KMS-11 (cell line): ENCODE measurements at regions not wholly inside any gene's neighbourhood (a gene's known extent, or its start where the extent isn't known, plus 50 kb on each side); places are given as distances from the start of the nearest gene placed in this dataset.

Experiments
- H2AFZ ChIP-seq: fragments of 200-600 bp; sonication (generic); 2 replicates; pipeline ENCODE4 v1.6.1; 2016; ENCODE audit warnings: antibody characterized with exemption, mixed run types, low read depth
- H3K27ac ChIP-seq: fragments of 200-600 bp; sonication (generic); 2 replicates; pipeline ENCODE4 v1.6.1; 2016; ENCODE audit warnings: mild to moderate bottlenecking, mixed run types
- H3K27me3 ChIP-seq: fragments of 200-600 bp; sonication (generic); 2 replicates; pipeline ENCODE4 v1.6.1; 2017; ENCODE audit warnings: mild to moderate bottlenecking, low read depth, mixed run types, moderate library complexity; ENCODE audit not compliant: insufficient read depth
- H3K36me3 ChIP-seq: fragments of 200-600 bp; sonication (generic); 2 replicates; pipeline ENCODE4 v1.6.1; 2017; ENCODE audit warnings: mild to moderate bottlenecking, mixed run types; ENCODE audit not compliant: insufficient read depth
- H3K4me1 ChIP-seq: fragments of 200-600 bp; sonication (generic); 2 replicates; pipeline ENCODE4 v1.6.1; 2016; ENCODE audit warnings: mild to moderate bottlenecking, low read depth, mixed run types; ENCODE audit not compliant: poor library complexity, severe bottlenecking
- H3K4me2 ChIP-seq: fragments of 200-600 bp; sonication (generic); 2 replicates; pipeline ENCODE4 v1.7.0; 2016; ENCODE audit warnings: mild to moderate bottlenecking, mixed run types
- H3K4me3 ChIP-seq: fragments of 200-600 bp; sonication (generic); IDR thresholded peaks from 2 replicates; pipeline ENCODE4 v1.6.1; 2017; ENCODE audit warnings: low read depth, low read length, mixed read lengths; ENCODE audit not compliant: insufficient read depth
- H3K79me2 ChIP-seq: fragments of 200-600 bp; sonication (generic); 2 replicates; pipeline ENCODE4 v1.6.1; 2016; ENCODE audit warnings: low read depth, mixed run types; ENCODE audit not compliant: insufficient read depth
- H3K9ac ChIP-seq: fragments of 200-600 bp; sonication (generic); 2 replicates; pipeline ENCODE4 v1.6.1; 2016; ENCODE audit warnings: mild to moderate bottlenecking, mixed run types
- H4K20me1 ChIP-seq: fragments of 200-600 bp; sonication (generic); 2 replicates; pipeline ENCODE4 v1.6.1; 2016; ENCODE audit warnings: mild to moderate bottlenecking, mixed run types; ENCODE audit not compliant: insufficient read depth
- TF ChIP-seq, protein P1 (sequence below): fragments of 200-600 bp; sonication (generic); conservative IDR thresholded peaks from 2 replicates; pipeline ENCODE4 v1.6.1; 2017; ENCODE audit warnings: low read depth, mild to moderate bottlenecking, antibody characterized with exemption, low read length, moderate library complexity, mixed read lengths

DNA sequence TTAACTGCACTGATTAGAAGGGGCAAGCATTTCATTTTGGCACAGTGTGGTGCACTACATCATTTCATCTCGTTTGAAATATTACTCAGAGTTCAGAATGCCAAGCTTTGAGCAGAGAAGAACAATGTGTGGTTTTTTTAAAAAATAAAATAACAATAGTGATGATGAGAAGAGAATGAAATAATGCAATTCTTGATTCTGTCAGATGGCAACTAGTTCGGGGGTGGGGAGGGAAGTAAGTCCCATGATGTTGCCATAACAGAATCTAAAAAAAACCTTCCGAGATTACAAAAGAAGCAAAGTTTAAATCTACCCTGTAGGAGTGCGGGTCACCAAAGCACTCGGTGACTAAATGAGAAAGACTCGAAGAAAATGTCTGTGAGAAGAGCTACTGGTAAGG is 490.4 kb downstream of the NR4A2 start:
- H3K4me2 ChIP-seq, result no peak overlapping the region
- H3K27me3 ChIP-seq, result no peaks in the 10 kb centered on the region
- no peak overlapping the region for H3K4me3 ChIP-seq
- H3K79me2 ChIP-seq, result no peaks in the 10 kb centered on the region
- H2AFZ ChIP-seq, result no peak overlapping the region
- H4K20me1 ChIP-seq, result no peaks in the 10 kb centered on the region
- H3K36me3 ChIP-seq, result no peaks in the 10 kb centered on the region
- H3K27ac ChIP-seq, result no peak overlapping the region
- no peak overlapping the region for H3K9ac ChIP-seq
- TF ChIP-seq, protein P1, sequence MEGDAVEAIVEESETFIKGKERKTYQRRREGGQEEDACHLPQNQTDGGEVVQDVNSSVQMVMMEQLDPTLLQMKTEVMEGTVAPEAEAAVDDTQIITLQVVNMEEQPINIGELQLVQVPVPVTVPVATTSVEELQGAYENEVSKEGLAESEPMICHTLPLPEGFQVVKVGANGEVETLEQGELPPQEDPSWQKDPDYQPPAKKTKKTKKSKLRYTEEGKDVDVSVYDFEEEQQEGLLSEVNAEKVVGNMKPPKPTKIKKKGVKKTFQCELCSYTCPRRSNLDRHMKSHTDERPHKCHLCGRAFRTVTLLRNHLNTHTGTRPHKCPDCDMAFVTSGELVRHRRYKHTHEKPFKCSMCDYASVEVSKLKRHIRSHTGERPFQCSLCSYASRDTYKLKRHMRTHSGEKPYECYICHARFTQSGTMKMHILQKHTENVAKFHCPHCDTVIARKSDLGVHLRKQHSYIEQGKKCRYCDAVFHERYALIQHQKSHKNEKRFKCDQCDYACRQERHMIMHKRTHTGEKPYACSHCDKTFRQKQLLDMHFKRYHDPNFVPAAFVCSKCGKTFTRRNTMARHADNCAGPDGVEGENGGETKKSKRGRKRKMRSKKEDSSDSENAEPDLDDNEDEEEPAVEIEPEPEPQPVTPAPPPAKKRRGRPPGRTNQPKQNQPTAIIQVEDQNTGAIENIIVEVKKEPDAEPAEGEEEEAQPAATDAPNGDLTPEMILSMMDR, result no peak
- H3K4me1 ChIP-seq, result no peaks in the 10 kb centered on the region

DNA sequence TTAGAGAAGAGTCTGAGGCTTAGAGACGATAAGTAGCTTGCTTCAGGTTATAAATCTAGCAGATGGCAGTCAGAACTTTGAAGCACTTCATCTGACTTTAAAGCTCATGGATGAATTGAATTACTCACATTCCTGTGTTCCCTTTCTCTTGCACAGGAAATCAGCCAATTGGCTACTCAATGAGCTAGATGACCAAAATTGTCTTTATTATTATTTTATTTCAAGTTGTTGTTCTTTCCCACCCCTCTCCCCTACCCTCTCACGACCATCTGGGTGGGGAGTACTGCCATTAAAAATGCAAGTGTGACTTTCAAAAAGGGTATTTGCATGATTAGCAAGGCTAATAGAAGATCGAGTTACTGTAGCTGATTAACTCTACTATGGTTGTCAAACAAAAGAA is 491.1 kb downstream of the NR4A2 start:
- H3K4me3 ChIP-seq, result no peak overlapping the region

GRCh38 chr2:155840661-155841060 is 491.9 kb downstream of the NR4A2 start:
- TF ChIP-seq, protein P1, result no peak
- Histone ChIP-seq H3K27ac (no peak overlapping the region), H3K36me3 (no peaks in the 10 kb centered on the region), H3K4me2 (no peak overlapping the region), H3K9ac (no peak overlapping the region), H4K20me1 (no peaks in the 10 kb centered on the region), H3K27me3 (no peaks in the 10 kb centered on the region), H2AFZ (no peak overlapping the region), H3K4me3 (no peak overlapping the region), H3K4me1 (no peaks in the 10 kb centered on the region), H3K79me2 (no peaks in the 10 kb centered on the region)

More for the DNA sequence above, 491.1 kb downstream of the NR4A2 start:
- H4K20me1 ChIP-seq, result no peaks in the 10 kb centered on the region
- H3K9ac ChIP-seq, result no peak overlapping the region
- H3K36me3 ChIP-seq, result no peaks in the 10 kb centered on the region
- H3K27me3 ChIP-seq, result no peaks in the 10 kb centered on the region
- no peak overlapping the region for H3K4me2 ChIP-seq
- TF ChIP-seq, protein P1, result no peak
- no peak overlapping the region for H2AFZ ChIP-seq
- H3K4me1 ChIP-seq, result no peaks in the 10 kb centered on the region
- H3K27ac ChIP-seq, result no peak overlapping the region
- H3K79me2 ChIP-seq, result no peaks in the 10 kb centered on the region

DNA sequence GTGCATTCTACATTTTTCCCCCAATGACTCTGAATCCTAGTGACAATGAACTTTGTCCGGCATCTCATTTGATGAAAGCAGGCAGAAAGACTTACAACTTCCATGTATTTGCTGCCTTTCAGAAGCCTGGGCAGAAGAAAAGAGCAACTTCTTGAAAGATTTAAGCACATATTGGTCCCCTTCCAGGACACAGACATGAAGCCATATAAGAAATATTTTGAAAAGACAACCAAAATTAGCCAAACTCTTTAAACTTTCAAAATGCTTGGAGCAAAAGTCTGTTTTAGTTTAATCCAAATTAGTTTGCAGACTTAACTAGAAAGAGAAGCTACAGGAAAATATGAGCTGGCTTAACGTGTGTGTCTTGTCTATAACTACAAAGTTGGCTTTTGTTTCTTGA is 492.5 kb downstream of the NR4A2 start:
- Histone ChIP-seq H3K79me2 (no peaks in the 10 kb centered on the region), H3K27me3 (no peaks in the 10 kb centered on the region), H2AFZ (no peak overlapping the region), H3K4me2 (no peak overlapping the region), H4K20me1 (no peaks in the 10 kb centered on the region), H3K4me3 (no peak overlapping the region), H3K4me1 (no peaks in the 10 kb centered on the region), H3K36me3 (no peaks in the 10 kb centered on the region), H3K27ac (no peak overlapping the region), H3K9ac (no peak overlapping the region)
- TF ChIP-seq, protein P1, result no peak

DNA sequence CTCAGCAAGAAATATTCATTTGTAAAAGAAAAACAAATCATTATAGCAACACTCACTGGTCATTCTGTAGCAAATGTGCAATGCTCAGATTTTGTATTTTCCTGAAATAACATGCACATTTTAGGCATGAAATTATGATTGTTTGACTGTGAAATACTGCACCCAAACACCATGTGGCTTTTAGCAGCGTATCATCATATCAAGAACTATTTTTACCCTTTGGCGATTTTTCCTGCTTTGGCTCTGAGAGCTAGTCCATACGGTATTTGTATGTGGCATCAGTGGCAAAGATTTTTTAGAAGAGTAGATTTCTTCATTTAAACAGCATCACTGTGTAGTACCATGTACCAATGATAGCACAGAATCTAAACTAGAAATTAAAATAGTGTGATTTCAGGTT is 493.1 kb downstream of the NR4A2 start:
- Histone ChIP-seq H3K27ac (no peak overlapping the region), H2AFZ (no peak overlapping the region), H3K4me3 (no peak overlapping the region), H3K4me1 (no peaks in the 10 kb centered on the region), H3K4me2 (no peak overlapping the region), H3K27me3 (no peaks in the 10 kb centered on the region), H3K9ac (no peak overlapping the region), H4K20me1 (no peaks in the 10 kb centered on the region), H3K79me2 (no peaks in the 10 kb centered on the region), H3K36me3 (no peaks in the 10 kb centered on the region)
- TF ChIP-seq, protein P1, result no peak
